PC-9 (cell line): ENCODE measurements at regions not wholly inside any gene's neighbourhood (a gene's known extent, or its start where the extent isn't known, plus 50 kb on each side); places are given as distances from the start of the nearest gene placed in this dataset.

Experiments
- BruUV-seq: library from RNA; stranded (reverse); fragments of 400-500 nt; replicated peaks from 2 replicates; lab custom pipeline; 2021; lab: Mats Ljungman, UMichigan
- CTCF ChIA-PET: fragments of 300-600 bp; sonication (Branson Sonifier 250); formaldehyde crosslinking; loops from one replicate; lab custom pipeline; 2022; ENCODE audit warnings: antibody characterized with exemption; lab: Charles Lee
- POLR2A ChIA-PET: fragments of 300-600 bp; sonication (Branson Sonifier 250); formaldehyde crosslinking; loops from one replicate; lab custom pipeline; 2022; ENCODE audit warnings: antibody characterized with exemption; ENCODE audit not compliant: unreplicated experiment; lab: Charles Lee
- DNase-seq, 2 experiments: peaks; one replicate each; pipeline versions ENCODE4 v3.0.0 to v3.0.0-alpha.2; 2015 to 2022; ENCODE audit warnings: mixed read lengths in 1 of 2
- H2AFZ ChIP-seq: fragments of 200-600 bp; sonication (generic); 2 replicates; pipeline ENCODE4 v1.8.1; 2017; ENCODE audit warnings: antibody characterized with exemption
- H3F3A ChIP-seq: fragments of 200-600 bp; sonication (generic); 2 replicates; pipeline ENCODE4 v1.8.1; 2017; ENCODE audit warnings: antibody characterized with exemption, mild to moderate bottlenecking, low read depth; ENCODE audit not compliant: insufficient read depth
- H3K27ac ChIP-seq: fragments of 200-600 bp; sonication (generic); 2 replicates; pipeline ENCODE4 v1.6.1; 2016; ENCODE audit warnings: mixed run types
- H3K27me3 ChIP-seq: fragments of 200-600 bp; sonication (generic); 2 replicates; pipeline ENCODE4 v1.6.1; 2016; ENCODE audit warnings: low read depth, mixed run types; ENCODE audit not compliant: insufficient read depth
- H3K36me3 ChIP-seq: fragments of 200-600 bp; sonication (generic); 2 replicates; pipeline ENCODE4 v1.6.1; 2016; ENCODE audit warnings: low read depth, mixed run types
- H3K4me1 ChIP-seq: fragments of 200-600 bp; sonication (generic); replicated peaks from 2 replicates; pipeline ENCODE4 v1.6.1; 2016; ENCODE audit warnings: mixed run types; ENCODE audit not compliant: insufficient read depth
- H3K4me2 ChIP-seq: fragments of 200-600 bp; sonication (generic); 2 replicates; pipeline ENCODE4 v1.6.1; 2017; ENCODE audit warnings: mixed run types
- H3K4me3 ChIP-seq: fragments of 200-600 bp; sonication (generic); 2 replicates; pipeline ENCODE4 v1.6.1; 2016; ENCODE audit warnings: mixed run types
- H3K79me2 ChIP-seq: fragments of 200-600 bp; sonication (generic); 2 replicates; pipeline ENCODE4 v1.6.1; 2017; ENCODE audit warnings: low read depth, mixed run types
- H3K9me2 ChIP-seq: fragments of 200-600 bp; sonication (generic); 2 replicates; pipeline ENCODE4 v1.8.1; 2017; ENCODE audit warnings: mild to moderate bottlenecking; ENCODE audit not compliant: insufficient read depth
- H3K9me3 ChIP-seq: fragments of 200-600 bp; sonication (generic); 2 replicates; pipeline ENCODE4 v1.8.1; 2016; ENCODE audit warnings: low read depth; ENCODE audit not compliant: insufficient read depth
- H4K20me1 ChIP-seq: fragments of 200-600 bp; sonication (generic); 2 replicates; pipeline ENCODE4 v1.8.1; 2017; ENCODE audit not compliant: insufficient read depth
- CTCF ChIP-seq: fragments of 200-600 bp; sonication (generic); conservative IDR thresholded peaks from 2 replicates; pipeline ENCODE4 v1.6.1; 2017; ENCODE audit warnings: mixed run types, antibody characterized with exemption, mild to moderate bottlenecking, moderate library complexity
- EZH2 ChIP-seq: fragments of 200-600 bp; sonication (generic); IDR thresholded peaks from 2 replicates; pipeline ENCODE4 v1.8.0; 2017; ENCODE audit warnings: antibody characterized with exemption, low read depth
- intact Hi-C: fragments of 100-400 bp; cut with micrococcal nuclease; formaldehyde crosslinking; loops from one replicate; pipeline ENCODE4 v1.10.0; 2022; ENCODE audit not compliant: unreplicated experiment

- Histone ChIP-seq H3K4me3 (no peak overlapping the region), H3K27ac (no peak overlapping the region), H3F3A (no peaks in the 10 kb centered on the region), H4K20me1 (no peaks in the 10 kb centered on the region), H3K9me2 (no peaks in the 10 kb centered on the region), H3K4me1 (no peaks in the 10 kb centered on the region), H2AFZ (no peak overlapping the region), H3K36me3 (no peaks in the 10 kb centered on the region), H3K79me2 (no peaks in the 10 kb centered on the region), H3K4me2 (no peak overlapping the region), H3K27me3 (no peaks in the 10 kb centered on the region), H3K9me3 (no peaks in the 10 kb centered on the region)
- TF ChIP-seq CTCF (no peak), EZH2 (no peak)
- ChIA-PET POLR2A (no interaction called here), CTCF (no interaction called here)
- no peak for DNase-seq
- BruUV-seq = no TSS peak
- intact Hi-C loops = no loop called here
Observed at GRCh38 chr13:33710924-33711323, 107.0 kb upstream of the RFC3 start.

GRCh38 chr13:33711436-33711835 is 106.5 kb upstream of the RFC3 start:
- H2AFZ ChIP-seq = no peak overlapping the region
- H3K27me3 ChIP-seq = no peaks in the 10 kb centered on the region
- H3K4me1 ChIP-seq = no peaks in the 10 kb centered on the region
- no peaks in the 10 kb centered on the region for H3K9me3 ChIP-seq
- H3K79me2 ChIP-seq = no peaks in the 10 kb centered on the region
- ChIA-PET POLR2A (no interaction called here), CTCF (no interaction called here)
- no peak for DNase-seq
- intact Hi-C loops = no loop called here
- no peak overlapping the region for H3K4me2 ChIP-seq
- H3K27ac ChIP-seq = no peak overlapping the region
- BruUV-seq = no TSS peak
- H3K36me3 ChIP-seq = no peaks in the 10 kb centered on the region
- no peaks in the 10 kb centered on the region for H3K9me2 ChIP-seq
- H4K20me1 ChIP-seq = no peaks in the 10 kb centered on the region
- TF ChIP-seq CTCF = no peak
- TF ChIP-seq EZH2 = no peak
- H3K4me3 ChIP-seq = no peak overlapping the region
- no peaks in the 10 kb centered on the region for H3F3A ChIP-seq

- no TSS peak for BruUV-seq
- H3K9me2 ChIP-seq = no peaks in the 10 kb centered on the region
- no peak for TF ChIP-seq EZH2
- no peak for TF ChIP-seq CTCF
- ChIA-PET CTCF (no interaction called here), POLR2A (no interaction called here)
- no peaks in the 10 kb centered on the region for H3K79me2 ChIP-seq
- DNase-seq = no peak
- no peak overlapping the region for H3K4me2 ChIP-seq
- H4K20me1 ChIP-seq = no peaks in the 10 kb centered on the region
- no peaks in the 10 kb centered on the region; the same call in 1 of the 2 replicates for H3F3A ChIP-seq
- no peak overlapping the region for H3K27ac ChIP-seq
- H3K4me1 ChIP-seq = no peaks in the 10 kb centered on the region
- no peak overlapping the region for H3K4me3 ChIP-seq
- no peaks in the 10 kb centered on the region for H3K27me3 ChIP-seq
- no peaks in the 10 kb centered on the region for H3K36me3 ChIP-seq
- H3K9me3 ChIP-seq = peaks cover 5% of the 10 kb centered on the region
- no peak overlapping the region for H2AFZ ChIP-seq
- intact Hi-C loops = no loop called here
Observed at GRCh38 chr13:33717775-33718174, 100.2 kb upstream of the RFC3 start.
